ENCODE measurements at regions not wholly inside any gene's neighbourhood (a gene's known extent, or its start where the extent isn't known, plus 50 kb on each side); places are given as distances from the start of the nearest gene placed in this dataset.

DNA sequence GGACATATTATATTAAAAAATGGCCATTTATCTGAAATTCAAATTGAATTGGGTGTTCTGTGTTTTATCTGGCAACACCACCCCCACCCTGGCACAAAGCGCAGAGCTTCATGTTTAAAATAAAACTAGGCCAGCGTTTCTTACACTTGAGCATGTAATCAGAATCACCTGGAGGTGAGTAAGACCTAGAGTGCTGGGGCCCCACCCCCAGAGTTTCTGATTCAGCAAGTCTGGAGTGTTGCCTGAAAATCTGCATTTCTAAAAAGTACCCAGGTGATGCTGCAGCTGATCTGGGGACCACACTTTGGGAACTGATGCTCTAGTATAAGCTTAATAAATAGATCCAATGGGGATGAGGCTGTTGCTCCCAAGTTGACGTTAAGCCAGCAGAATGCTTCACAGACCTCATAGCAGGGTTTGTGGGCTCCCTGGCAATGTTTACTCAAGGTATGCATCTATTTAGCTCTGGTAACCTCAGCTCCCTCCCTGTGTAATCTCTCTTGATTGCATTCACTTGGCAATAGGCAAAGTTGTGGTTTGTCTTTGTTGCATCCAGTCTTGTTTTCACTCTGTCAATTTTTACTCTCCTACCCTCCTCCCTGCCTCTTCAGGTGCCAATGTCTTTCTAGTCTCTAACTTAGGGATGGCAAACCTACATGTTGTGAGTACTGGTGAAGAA lies 99.8 kb upstream of the TEX13D start:
- 43% methylated on average over 1 of the region's 3 CpGs for WGBS (ENCODE audit: insufficient coverage)
- no peaks in the 10 kb centered on the region for H3K27me3 ChIP-seq (ENCODE audit: control insufficient read depth, insufficient read depth, low read length)
- no peaks in the 10 kb centered on the region for H3K9me3 ChIP-seq (ENCODE audit: control insufficient read depth, insufficient read depth, low read length)
- H3K27ac ChIP-seq (ENCODE audit: low read depth, low read length), result no peak overlapping the region
- DNase-seq (ENCODE audit: low read depth in 4 of 6, low spot score in 6 of 6), result no peak
- peaks cover 4% of the 10 kb centered on the region for H3K4me1 ChIP-seq (ENCODE audit: control insufficient read depth, insufficient read depth, low read length)
- H3K36me3 ChIP-seq (ENCODE audit: control insufficient read depth, insufficient read depth, low read length), result no peaks in the 10 kb centered on the region
- H3K4me3 ChIP-seq (ENCODE audit: low read depth, low read length), result no peak overlapping the region

DNA sequence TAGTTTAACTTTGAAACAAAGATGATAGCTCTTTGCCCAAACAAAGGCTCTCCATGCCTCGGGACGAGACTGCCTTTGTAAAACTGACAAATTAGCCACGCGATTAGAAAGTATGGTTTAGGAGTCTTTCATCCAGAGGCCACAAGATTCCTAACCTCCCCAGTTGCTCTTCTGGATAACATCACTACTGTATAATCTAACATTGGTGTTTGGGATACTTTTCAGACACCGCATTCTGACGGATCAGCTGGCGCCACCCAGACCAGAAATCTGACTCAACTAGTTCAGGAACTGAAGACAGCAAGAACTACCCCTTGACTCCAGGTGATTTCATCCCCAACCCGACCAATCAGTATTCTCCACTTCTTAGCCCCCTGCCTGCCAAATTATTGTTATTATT lies 98.1 kb upstream of the TEX13D start:
- WGBS (ENCODE audit: insufficient coverage), result 93% methylated on average over 3 of the region's 8 CpGs

DNA sequence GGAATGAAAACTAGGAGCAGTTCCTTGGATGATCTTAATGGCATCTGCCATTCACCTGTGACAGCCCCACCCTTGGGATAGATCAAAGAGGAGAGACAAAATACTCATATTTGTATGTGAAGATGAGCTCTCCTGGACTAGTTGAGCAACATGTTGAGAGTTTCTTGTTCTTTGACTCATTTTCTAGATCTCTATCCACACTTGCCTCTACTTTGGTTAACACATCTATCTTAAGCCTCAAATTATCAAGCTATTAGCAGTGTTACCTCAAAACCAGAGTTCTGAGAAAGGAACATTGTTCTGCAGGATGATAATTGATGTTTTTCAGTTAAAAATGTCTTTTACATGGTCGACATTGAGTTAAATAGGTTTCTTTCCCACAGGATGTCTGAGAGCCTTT lies 94.2 kb upstream of the TEX13D start:
- peaks cover 3% of the 10 kb centered on the region for H3K27me3 ChIP-seq (ENCODE audit: control insufficient read depth, insufficient read depth, low read length)
- H3K27ac ChIP-seq (ENCODE audit: low read depth, low read length), result no peak overlapping the region
- WGBS (ENCODE audit: insufficient coverage), result no CpG with 5 or more reads among the region's 1 CpG
- DNase-seq (ENCODE audit: low read depth in 4 of 6, low spot score in 6 of 6), result no peak
- no peaks in the 10 kb centered on the region for H3K36me3 ChIP-seq (ENCODE audit: control insufficient read depth, insufficient read depth, low read length)
- no peak overlapping the region for H3K4me3 ChIP-seq (ENCODE audit: low read depth, low read length)
- H3K9me3 ChIP-seq (ENCODE audit: control insufficient read depth, insufficient read depth, low read length), result no peaks in the 10 kb centered on the region
- H3K4me1 ChIP-seq (ENCODE audit: control insufficient read depth, insufficient read depth, low read length), result no peaks in the 10 kb centered on the region

More for the DNA sequence above, 98.1 kb upstream of the TEX13D start:
- H3K4me1 ChIP-seq (ENCODE audit: control insufficient read depth, insufficient read depth, low read length), result peaks cover 4% of the 10 kb centered on the region
- H3K4me3 ChIP-seq (ENCODE audit: low read depth, low read length), result no peak overlapping the region
- H3K9me3 ChIP-seq (ENCODE audit: control insufficient read depth, insufficient read depth, low read length), result no peaks in the 10 kb centered on the region
- peaks cover 3% of the 10 kb centered on the region for H3K27me3 ChIP-seq (ENCODE audit: control insufficient read depth, insufficient read depth, low read length)
- no peak overlapping the region for H3K27ac ChIP-seq (ENCODE audit: low read depth, low read length)
- no peak for DNase-seq (ENCODE audit: low read depth in 4 of 6, low spot score in 6 of 6)
- no peaks in the 10 kb centered on the region for H3K36me3 ChIP-seq (ENCODE audit: control insufficient read depth, insufficient read depth, low read length)

DNA sequence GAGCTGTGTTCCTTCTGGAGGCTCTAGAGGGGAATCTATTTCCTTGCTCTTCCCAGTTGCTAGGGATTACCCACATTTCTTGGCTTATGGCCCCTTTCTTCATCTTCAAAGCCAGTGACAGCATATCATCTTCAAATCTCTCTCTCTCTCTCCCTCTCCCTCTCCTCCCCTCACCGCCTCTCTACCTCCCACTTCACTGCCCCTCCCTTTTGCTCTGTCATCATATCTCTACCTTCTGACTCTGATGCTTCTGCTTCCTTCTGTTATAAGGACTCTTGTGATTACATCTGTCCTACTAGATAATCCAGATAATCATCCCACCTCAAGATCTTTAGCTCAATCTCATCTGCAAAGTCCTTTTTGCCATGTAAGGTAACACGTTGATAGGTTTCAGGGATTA lies 93.1 kb upstream of the TEX13D start:
- H3K4me3 ChIP-seq (ENCODE audit: low read depth, low read length), result no peak overlapping the region
- no peak overlapping the region for H3K27ac ChIP-seq (ENCODE audit: low read depth, low read length)
- H3K9me3 ChIP-seq (ENCODE audit: control insufficient read depth, insufficient read depth, low read length), result no peaks in the 10 kb centered on the region
- H3K4me1 ChIP-seq (ENCODE audit: control insufficient read depth, insufficient read depth, low read length), result no peaks in the 10 kb centered on the region
- DNase-seq (ENCODE audit: low read depth in 4 of 6, low spot score in 6 of 6), result no peak
- WGBS (ENCODE audit: insufficient coverage), result 69% methylated on average over 1 of the region's 2 CpGs
- H3K36me3 ChIP-seq (ENCODE audit: control insufficient read depth, insufficient read depth, low read length), result no peaks in the 10 kb centered on the region
- H3K27me3 ChIP-seq (ENCODE audit: control insufficient read depth, insufficient read depth, low read length), result peaks cover 3% of the 10 kb centered on the region

DNA sequence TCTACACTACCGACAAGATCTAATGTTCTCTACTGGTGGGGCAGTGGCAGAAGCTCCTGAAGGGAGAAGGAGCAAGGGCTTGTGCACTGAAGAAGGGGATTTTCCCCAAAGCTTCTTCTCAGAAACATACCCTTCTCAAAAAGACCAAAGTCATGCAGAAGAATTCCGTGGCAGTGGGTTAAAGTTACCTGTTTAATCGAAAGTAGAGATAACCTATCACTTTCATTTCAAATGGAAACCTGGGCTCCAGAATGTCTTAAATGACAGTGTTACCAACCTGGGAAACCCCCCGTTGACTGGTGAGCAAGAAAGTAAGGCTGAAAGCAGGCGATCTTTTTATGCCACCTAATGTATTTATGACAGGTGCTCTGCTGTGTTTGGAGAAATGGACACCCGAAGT lies 92.5 kb upstream of the TEX13D start:
- 50% methylated on average over 1 of the region's 6 CpGs for WGBS (ENCODE audit: insufficient coverage)
- Histone ChIP-seq H3K27ac (ENCODE audit: low read depth, low read length) (no peak overlapping the region), H3K36me3 (ENCODE audit: control insufficient read depth, insufficient read depth, low read length) (no peaks in the 10 kb centered on the region), H3K4me1 (ENCODE audit: control insufficient read depth, insufficient read depth, low read length) (no peaks in the 10 kb centered on the region), H3K4me3 (ENCODE audit: low read depth, low read length) (no peak overlapping the region), H3K27me3 (ENCODE audit: control insufficient read depth, insufficient read depth, low read length) (peaks cover 3% of the 10 kb centered on the region), H3K9me3 (ENCODE audit: control insufficient read depth, insufficient read depth, low read length) (no peaks in the 10 kb centered on the region)
- no peak for DNase-seq (ENCODE audit: low read depth in 4 of 6, low spot score in 6 of 6)

DNA sequence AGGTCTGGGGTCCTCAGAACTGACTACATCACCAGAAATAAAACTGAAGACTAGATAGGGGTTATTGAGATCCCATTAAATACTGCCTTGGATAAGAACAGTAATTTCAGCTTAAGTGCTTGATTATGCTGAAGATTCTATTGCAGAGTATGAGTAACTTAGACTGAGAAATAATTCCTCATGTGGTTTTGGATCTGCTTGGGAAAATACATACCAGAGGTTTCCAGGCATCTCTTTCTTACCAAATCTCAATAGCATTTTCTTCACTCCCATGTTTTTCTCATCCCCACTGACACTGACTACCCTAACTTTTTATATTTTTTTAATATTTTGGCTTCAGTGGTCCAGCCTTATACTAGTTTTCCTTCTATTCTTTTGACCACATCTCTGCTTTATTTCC lies 92.0 kb upstream of the TEX13D start:
- Histone ChIP-seq H3K9me3 (ENCODE audit: control insufficient read depth, insufficient read depth, low read length) (no peaks in the 10 kb centered on the region), H3K4me3 (ENCODE audit: low read depth, low read length) (no peak overlapping the region), H3K27ac (ENCODE audit: low read depth, low read length) (no peak overlapping the region), H3K27me3 (ENCODE audit: control insufficient read depth, insufficient read depth, low read length) (peaks cover 3% of the 10 kb centered on the region), H3K36me3 (ENCODE audit: control insufficient read depth, insufficient read depth, low read length) (no peaks in the 10 kb centered on the region), H3K4me1 (ENCODE audit: control insufficient read depth, insufficient read depth, low read length) (no peaks in the 10 kb centered on the region)
- no peak for DNase-seq (ENCODE audit: low read depth in 4 of 6, low spot score in 6 of 6)

DNA sequence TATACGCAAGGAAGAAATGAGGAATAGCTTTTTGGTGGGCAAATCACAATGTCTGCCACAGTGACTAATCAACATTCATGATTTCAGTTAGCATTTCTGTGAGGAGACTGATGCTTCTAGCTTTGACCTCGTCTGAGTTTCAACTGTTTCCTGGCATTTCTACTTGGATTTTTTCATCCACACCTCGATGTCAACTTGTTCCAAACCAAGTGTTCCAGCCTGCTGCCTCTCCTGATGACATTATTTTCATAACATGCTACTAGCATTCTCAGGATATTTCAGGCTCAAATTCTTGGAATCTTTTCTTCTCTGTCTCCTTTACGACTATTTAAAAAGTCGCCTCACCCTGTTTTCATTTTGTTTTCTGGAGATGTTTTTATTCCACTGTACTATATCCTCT lies 90.3 kb upstream of the TEX13D start:
- no peak overlapping the region for H3K27ac ChIP-seq (ENCODE audit: low read depth, low read length)
- no peaks in the 10 kb centered on the region for H3K9me3 ChIP-seq (ENCODE audit: control insufficient read depth, insufficient read depth, low read length)
- WGBS (ENCODE audit: insufficient coverage), result 56% methylated on average over 2 of the region's 5 CpGs
- no peaks in the 10 kb centered on the region for H3K4me1 ChIP-seq (ENCODE audit: control insufficient read depth, insufficient read depth, low read length)
- no peak overlapping the region for H3K4me3 ChIP-seq (ENCODE audit: low read depth, low read length)
- DNase-seq (ENCODE audit: low read depth in 4 of 6, low spot score in 6 of 6), result no peak
- H3K27me3 ChIP-seq (ENCODE audit: control insufficient read depth, insufficient read depth, low read length), result peaks cover 3% of the 10 kb centered on the region
- no peaks in the 10 kb centered on the region for H3K36me3 ChIP-seq (ENCODE audit: control insufficient read depth, insufficient read depth, low read length)

DNA sequence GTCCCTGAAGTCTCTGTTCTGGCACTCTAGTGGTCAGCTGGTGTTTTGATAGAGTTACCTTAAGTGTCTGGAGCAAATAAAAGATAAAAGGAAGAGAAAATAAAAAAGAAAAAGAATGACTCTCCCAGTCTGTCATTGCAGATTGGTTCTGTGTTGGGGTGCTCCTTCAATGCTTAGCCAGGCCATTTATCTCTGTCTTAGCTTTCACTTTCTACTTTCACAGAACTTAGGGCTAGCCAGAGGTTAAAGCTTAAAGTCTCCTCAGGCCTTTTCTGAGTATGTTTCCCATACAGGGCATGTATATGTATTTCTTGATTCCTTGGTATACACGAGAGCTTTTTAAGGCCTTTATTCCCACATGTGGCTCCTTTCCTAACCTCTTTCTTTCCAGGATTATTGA lies 83.1 kb upstream of the TEX13D start:
- no peak overlapping the region for H3K27ac ChIP-seq (ENCODE audit: low read depth, low read length)
- DNase-seq (ENCODE audit: low read depth in 4 of 6, low spot score in 6 of 6), result no peak
- no CpG with 5 or more reads among the region's 1 CpG for WGBS (ENCODE audit: insufficient coverage)
- no peaks in the 10 kb centered on the region for H3K36me3 ChIP-seq (ENCODE audit: control insufficient read depth, insufficient read depth, low read length)
- H3K4me1 ChIP-seq (ENCODE audit: control insufficient read depth, insufficient read depth, low read length), result no peaks in the 10 kb centered on the region
- no peaks in the 10 kb centered on the region for H3K27me3 ChIP-seq (ENCODE audit: control insufficient read depth, insufficient read depth, low read length)
- no peak overlapping the region for H3K4me3 ChIP-seq (ENCODE audit: low read depth, low read length)
- H3K9me3 ChIP-seq (ENCODE audit: control insufficient read depth, insufficient read depth, low read length), result no peaks in the 10 kb centered on the region

DNA sequence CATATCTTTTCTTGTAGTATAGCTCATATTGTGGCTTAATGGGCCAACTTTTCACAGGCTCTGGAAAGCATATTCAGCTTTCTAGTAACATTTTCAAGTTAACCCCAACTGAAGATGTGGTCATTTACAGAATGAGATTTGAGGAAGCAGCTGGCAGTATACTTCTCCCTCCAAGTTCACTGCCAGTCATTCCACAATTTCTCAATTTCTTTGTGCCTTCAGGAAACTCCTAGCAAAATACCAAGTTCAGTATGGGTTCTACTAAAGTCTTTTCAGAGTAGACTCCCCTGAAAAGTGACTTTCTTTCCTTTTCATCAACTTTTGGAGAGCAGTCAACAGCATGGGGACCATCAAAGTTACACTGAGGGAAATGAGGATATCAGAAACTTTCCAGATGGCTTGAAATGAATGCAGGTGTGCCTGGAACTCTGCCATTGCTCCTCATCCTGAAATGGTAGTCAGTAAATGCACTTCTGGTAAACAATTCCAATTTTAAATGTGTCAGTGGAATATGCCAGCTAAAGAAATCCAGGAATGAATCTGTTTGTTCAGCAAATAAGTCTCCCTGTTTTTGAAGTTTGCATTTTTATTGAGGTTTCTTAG lies 81.5 kb upstream of the TEX13D start:
- H3K36me3 ChIP-seq (ENCODE audit: control insufficient read depth, insufficient read depth, low read length), result no peaks in the 10 kb centered on the region
- no peak overlapping the region for H3K4me3 ChIP-seq (ENCODE audit: low read depth, low read length)
- no peaks in the 10 kb centered on the region for H3K9me3 ChIP-seq (ENCODE audit: control insufficient read depth, insufficient read depth, low read length)
- peaks cover 2% of the 10 kb centered on the region for H3K27me3 ChIP-seq (ENCODE audit: control insufficient read depth, insufficient read depth, low read length)
- no peak overlapping the region for H3K27ac ChIP-seq (ENCODE audit: low read depth, low read length)
- DNase-seq (ENCODE audit: low read depth in 4 of 6, low spot score in 6 of 6), result peak in 1 of 6 donors; percentile 3
- H3K4me1 ChIP-seq (ENCODE audit: control insufficient read depth, insufficient read depth, low read length), result no peaks in the 10 kb centered on the region

DNA sequence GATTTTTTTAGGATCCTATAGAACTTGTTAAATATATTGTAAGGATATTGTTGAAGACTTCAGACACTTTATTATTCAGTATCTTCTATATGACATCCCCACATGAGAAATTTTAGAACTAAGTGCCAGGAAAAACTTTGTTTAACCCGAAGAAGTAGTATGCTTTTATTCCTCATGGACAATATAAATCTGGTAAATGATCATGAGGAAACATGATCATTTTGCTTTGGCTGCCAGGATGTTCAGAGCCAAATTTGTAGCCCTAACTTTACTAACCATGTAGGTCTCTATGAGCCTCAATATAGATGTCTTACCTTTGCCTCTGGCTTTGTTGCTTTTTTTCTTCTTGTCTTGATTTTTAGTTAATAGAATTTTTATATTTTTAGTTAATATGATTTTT lies 77.8 kb upstream of the TEX13D start:
- H3K9me3 ChIP-seq (ENCODE audit: control insufficient read depth, insufficient read depth, low read length), result no peaks in the 10 kb centered on the region
- H3K27ac ChIP-seq (ENCODE audit: low read depth, low read length), result no peak overlapping the region
- no peaks in the 10 kb centered on the region for H3K4me1 ChIP-seq (ENCODE audit: control insufficient read depth, insufficient read depth, low read length)
- no peak for DNase-seq (ENCODE audit: low read depth in 4 of 6, low spot score in 6 of 6)
- no peak overlapping the region for H3K4me3 ChIP-seq (ENCODE audit: low read depth, low read length)
- H3K27me3 ChIP-seq (ENCODE audit: control insufficient read depth, insufficient read depth, low read length), result peaks cover 2% of the 10 kb centered on the region
- no peaks in the 10 kb centered on the region for H3K36me3 ChIP-seq (ENCODE audit: control insufficient read depth, insufficient read depth, low read length)
- no CpG with 5 or more reads among the region's 1 CpG for WGBS (ENCODE audit: insufficient coverage)
